ENCODE measurements at regions not wholly inside any gene's neighbourhood (a gene's known extent, or its start where the extent isn't known, plus 50 kb on each side); places are given as distances from the start of the nearest gene placed in this dataset.

DNA sequence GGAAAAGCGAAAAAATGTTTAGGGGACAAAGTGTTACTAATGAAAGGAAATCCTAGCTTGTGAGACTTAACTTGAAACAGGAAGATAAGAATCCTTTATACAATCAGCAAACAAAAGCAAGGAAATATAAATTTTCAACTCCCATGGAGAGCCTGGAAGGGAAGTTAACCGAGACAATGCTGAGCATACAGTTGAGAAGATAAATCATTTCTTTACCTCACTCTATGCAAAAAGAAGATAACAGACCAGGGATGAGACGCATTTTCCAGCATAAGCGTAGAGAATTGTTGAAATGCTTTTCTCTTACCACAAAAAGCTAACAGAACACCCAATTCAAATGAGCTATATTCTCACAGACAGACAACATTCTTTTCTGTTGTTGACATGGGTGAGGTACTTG lies 309.6 kb downstream of the CWC27 start:
- TF ChIP-seq, protein P1, sequence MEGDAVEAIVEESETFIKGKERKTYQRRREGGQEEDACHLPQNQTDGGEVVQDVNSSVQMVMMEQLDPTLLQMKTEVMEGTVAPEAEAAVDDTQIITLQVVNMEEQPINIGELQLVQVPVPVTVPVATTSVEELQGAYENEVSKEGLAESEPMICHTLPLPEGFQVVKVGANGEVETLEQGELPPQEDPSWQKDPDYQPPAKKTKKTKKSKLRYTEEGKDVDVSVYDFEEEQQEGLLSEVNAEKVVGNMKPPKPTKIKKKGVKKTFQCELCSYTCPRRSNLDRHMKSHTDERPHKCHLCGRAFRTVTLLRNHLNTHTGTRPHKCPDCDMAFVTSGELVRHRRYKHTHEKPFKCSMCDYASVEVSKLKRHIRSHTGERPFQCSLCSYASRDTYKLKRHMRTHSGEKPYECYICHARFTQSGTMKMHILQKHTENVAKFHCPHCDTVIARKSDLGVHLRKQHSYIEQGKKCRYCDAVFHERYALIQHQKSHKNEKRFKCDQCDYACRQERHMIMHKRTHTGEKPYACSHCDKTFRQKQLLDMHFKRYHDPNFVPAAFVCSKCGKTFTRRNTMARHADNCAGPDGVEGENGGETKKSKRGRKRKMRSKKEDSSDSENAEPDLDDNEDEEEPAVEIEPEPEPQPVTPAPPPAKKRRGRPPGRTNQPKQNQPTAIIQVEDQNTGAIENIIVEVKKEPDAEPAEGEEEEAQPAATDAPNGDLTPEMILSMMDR (IDR thresholded peaks at IDR 0.05): no peak
- TF ChIP-seq EZH2 (IDR thresholded peaks at IDR 0.05; ENCODE audit: borderline replicate concordance, insufficient read depth, low read depth, low read length, poor library complexity, severe bottlenecking): no peak
